H9 (cell line): ENCODE measurements at regions not wholly inside any gene's neighbourhood (a gene's known extent, or its start where the extent isn't known, plus 50 kb on each side); places are given as distances from the start of the nearest gene placed in this dataset.

Source experiments
- DNase-seq: peaks from one replicate; pipeline ENCODE4 v3.0.0-alpha.2; 2017
- H2AFZ ChIP-seq: one replicate; pipeline ENCODE4 v1.6.1; 2013; ENCODE audit warnings: mild to moderate bottlenecking, low read length, control low read depth, moderate library complexity
- H2AK5ac ChIP-seq: 2 replicates; pipeline ENCODE4 v1.6.1; 2013; ENCODE audit warnings: low read length, control low read depth, mixed read lengths; ENCODE audit not compliant: insufficient read length
- H2BK120ac ChIP-seq: one replicate; pipeline ENCODE4 v1.6.1; 2013; ENCODE audit warnings: low read depth, mild to moderate bottlenecking, low read length, control low read depth, inconsistent platforms; ENCODE audit not compliant: poor library complexity, severe bottlenecking
- H2BK12ac ChIP-seq: 2 replicates; pipeline ENCODE4 v1.6.1; 2013; ENCODE audit warnings: low read length, control low read depth, mixed read lengths, low read depth; ENCODE audit not compliant: insufficient read length
- H2BK15ac ChIP-seq: 2 replicates; pipeline ENCODE4 v1.6.1; 2013; ENCODE audit warnings: low read depth, low read length, control low read depth
- H2BK20ac ChIP-seq: one replicate; pipeline ENCODE4 v1.6.1; 2013; ENCODE audit warnings: low read depth, mild to moderate bottlenecking, low read length, control low read depth, inconsistent platforms; ENCODE audit not compliant: poor library complexity, severe bottlenecking
- H2BK5ac ChIP-seq: 2 replicates; pipeline ENCODE4 v1.6.1; 2013; ENCODE audit warnings: low read length, control low read depth, mixed read lengths; ENCODE audit not compliant: insufficient read length
- H3K14ac ChIP-seq: 2 replicates; pipeline ENCODE4 v1.6.1; 2013; ENCODE audit warnings: low read length, control low read depth; ENCODE audit not compliant: insufficient read depth
- H3K18ac ChIP-seq: 2 replicates; pipeline ENCODE4 v1.6.1; 2013; ENCODE audit warnings: low read depth, mild to moderate bottlenecking, mixed read lengths, low read length, control low read depth; ENCODE audit not compliant: insufficient read length
- H3K23ac ChIP-seq: 2 replicates; pipeline ENCODE4 v1.6.1; 2013; ENCODE audit warnings: low read length, control low read depth, mixed read lengths, low read depth; ENCODE audit not compliant: insufficient read length
- H3K23me2 ChIP-seq: 2 replicates; pipeline ENCODE4 v1.6.1; 2013; ENCODE audit warnings: low read depth, mild to moderate bottlenecking, mixed read lengths, low read length, control low read depth; ENCODE audit not compliant: insufficient read length, poor library complexity, severe bottlenecking
- H3K27ac ChIP-seq: 2 replicates; pipeline ENCODE4 v1.5.1; 2013; ENCODE audit warnings: low read length, control low read depth, mixed read lengths, low read depth; ENCODE audit not compliant: insufficient read length
- H3K27me3 ChIP-seq: 2 replicates; pipeline ENCODE4 v1.6.1; 2013; ENCODE audit warnings: low read length, control low read depth, inconsistent platforms; ENCODE audit not compliant: insufficient read depth
- H3K4ac ChIP-seq: 2 replicates; pipeline ENCODE4 v1.6.1; 2013; ENCODE audit warnings: low read depth, mild to moderate bottlenecking, control low read depth, inconsistent platforms, low read length, moderate library complexity
- H3K4me1 ChIP-seq: 2 replicates; pipeline ENCODE4 v1.6.1; 2013; ENCODE audit warnings: low read length, control low read depth, inconsistent platforms; ENCODE audit not compliant: insufficient read depth
- H3K4me2 ChIP-seq: 2 replicates; pipeline ENCODE4 v1.6.1; 2013; ENCODE audit warnings: low read length, control low read depth, mixed read lengths; ENCODE audit not compliant: insufficient read length, insufficient read depth
- H3K56ac ChIP-seq: 2 replicates; pipeline ENCODE4 v1.6.1; 2013; ENCODE audit warnings: low read depth, mild to moderate bottlenecking, mixed read lengths, low read length, control low read depth; ENCODE audit not compliant: insufficient read length
- H3K79me1 ChIP-seq: 2 replicates; pipeline ENCODE4 v1.6.1; 2013; ENCODE audit warnings: low read depth, mild to moderate bottlenecking, moderate library complexity, low read length, control low read depth, inconsistent platforms; ENCODE audit not compliant: insufficient read depth, poor library complexity, severe bottlenecking
- H3K79me2 ChIP-seq: 2 replicates; pipeline ENCODE4 v1.6.1; 2013; ENCODE audit warnings: low read length, control low read depth, inconsistent platforms; ENCODE audit not compliant: insufficient read depth
- H3K9ac ChIP-seq: 2 replicates; pipeline ENCODE4 v1.6.1; 2013; ENCODE audit warnings: low read length, control low read depth, mixed read lengths; ENCODE audit not compliant: insufficient read length; ENCODE audit errors: extremely low read depth
- H3K9me3 ChIP-seq: one replicate; pipeline ENCODE4 v1.6.1; 2013; ENCODE audit warnings: low read depth, low read length, inconsistent platforms; ENCODE audit not compliant: control insufficient read depth
- H3T11ph ChIP-seq: one replicate; pipeline ENCODE4 v1.6.1; 2013; ENCODE audit warnings: mild to moderate bottlenecking, low read length, control low read depth, inconsistent platforms
- H4K20me1 ChIP-seq: one replicate; pipeline ENCODE4 v1.6.1; 2013; ENCODE audit not compliant: control insufficient read depth, insufficient read length, insufficient read depth
- H4K5ac ChIP-seq: 2 replicates; pipeline ENCODE4 v1.6.1; 2013; ENCODE audit warnings: low read depth, mild to moderate bottlenecking, mixed read lengths, low read length, control low read depth; ENCODE audit not compliant: insufficient read length
- H4K8ac ChIP-seq: replicated peaks from 2 replicates; pipeline ENCODE4 v1.6.1; 2013; ENCODE audit warnings: low read length, control low read depth, mixed read lengths, low read depth; ENCODE audit not compliant: insufficient read length
- H4K91ac ChIP-seq: 2 replicates; pipeline ENCODE4 v1.6.1; 2013; ENCODE audit warnings: low read depth, mild to moderate bottlenecking, moderate library complexity, mixed read lengths, low read length, control low read depth; ENCODE audit not compliant: insufficient read length
- H3K27ac Mint-ChIP-seq, 3 experiments: 2 replicates in 2 of 3; 3 replicates in 1 of 3; pipeline ENCODE4 v1.8.0; 2020 to 2021; ENCODE audit warnings: mixed read lengths in 3 of 3, mild to moderate bottlenecking in 1 of 3, moderate library complexity in 1 of 3
- H3K27me3 Mint-ChIP-seq: 2 replicates; pipeline ENCODE4 v1.8.0; 2021; ENCODE audit warnings: low read depth, mild to moderate bottlenecking, moderate library complexity, mixed read lengths
- H3K36me3 Mint-ChIP-seq, 3 experiments: 2 replicates in 2 of 3; 3 replicates in 1 of 3; pipeline ENCODE4 v1.8.0; 2020 to 2021; ENCODE audit warnings: low read depth in 3 of 3, mixed read lengths in 3 of 3; ENCODE audit not compliant: insufficient read depth in 1 of 3
- H3K4me1 Mint-ChIP-seq, 2 experiments: 2 replicates each; pipeline ENCODE4 v1.8.0; 2020; ENCODE audit warnings: mixed read lengths in 2 of 2
- H3K4me3 Mint-ChIP-seq, 2 experiments: 2 replicates in 1 of 2; 3 replicates in 1 of 2; pipeline ENCODE4 v1.8.0; 2020 to 2021; ENCODE audit warnings: mild to moderate bottlenecking in 2 of 2, mixed read lengths in 2 of 2, moderate library complexity in 1 of 2
- H3K9me3 Mint-ChIP-seq, 2 experiments: 2 replicates in 1 of 2; 3 replicates in 1 of 2; pipeline ENCODE4 v1.8.0; 2020; ENCODE audit warnings: mild to moderate bottlenecking in 2 of 2, mixed read lengths in 2 of 2, moderate library complexity in 1 of 2
- CTCF ChIP-seq: fragments of 200-600 bp; sonication (generic); conservative IDR thresholded peaks from 3 replicates; pipeline ENCODE4 v1.8.0; 2021; ENCODE audit warnings: antibody characterized with exemption, mild to moderate bottlenecking
- WGBS: extraction: QIAGEN DNeasy Blood & Tissue Kit; methylation state at CpG from one replicate; pipeline ENCODE4 v1.1.7; 2013; ENCODE audit warnings: missing lambda C conversion rate, low lambda C conversion rate, mixed read lengths; ENCODE audit not compliant: insufficient read length; ENCODE audit errors: extremely low coverage; 5-methylcytosine and 5-hydroxymethylcytosine counted together

GRCh38 chr3:124161448-124161847 is 169.5 kb upstream of the ROPN1 start:
- H2BK120ac ChIP-seq: no peak overlapping the region
- DNase-seq: no peak
- no peak overlapping the region for H2AK5ac ChIP-seq
- no peaks in the 10 kb centered on the region for H3K23me2 ChIP-seq
- H3K27me3 Mint-ChIP-seq: no peaks in the 10 kb centered on the region
- H3K4me3 Mint-ChIP-seq: no peak overlapping the region
- no peaks in the 10 kb centered on the region for H3K79me2 ChIP-seq
- no peak overlapping the region for H3K18ac ChIP-seq
- no peak overlapping the region for H3K4me2 ChIP-seq
- H3K9me3 Mint-ChIP-seq: no peaks in the 10 kb centered on the region
- no peaks in the 10 kb centered on the region for H3K27me3 ChIP-seq
- no peak overlapping the region for H3K4ac ChIP-seq
- no peak overlapping the region for H4K5ac ChIP-seq
- no CpG with 5 or more reads among the region's 2 CpGs for whole genome bisulfite sequencing
- no peak overlapping the region for H2BK12ac ChIP-seq
- no peak overlapping the region for H3K56ac ChIP-seq
- H3K27ac ChIP-seq: no peak overlapping the region
- H3K14ac ChIP-seq: no peak overlapping the region
- no peaks in the 10 kb centered on the region for H4K20me1 ChIP-seq
- no peak overlapping the region for H2BK20ac ChIP-seq
- no peaks in the 10 kb centered on the region for H3K36me3 Mint-ChIP-seq
- no peak overlapping the region for H3K23ac ChIP-seq
- H3K4me1 Mint-ChIP-seq: peaks cover 13 to 18% of the 10 kb centered on the region in 2 experiments
- no peak overlapping the region for H4K8ac ChIP-seq
- no peak for TF ChIP-seq CTCF
- no peak overlapping the region for H3K9ac ChIP-seq
- H3T11ph ChIP-seq: no peak overlapping the region
- no peaks in the 10 kb centered on the region for H3K9me3 ChIP-seq
- no peak overlapping the region for H4K91ac ChIP-seq
- no peak overlapping the region for H2AFZ ChIP-seq
- H3K4me1 ChIP-seq: peaks cover 18% of the 10 kb centered on the region; the same call in 1 of the 2 replicates
- no peaks in the 10 kb centered on the region for H3K79me1 ChIP-seq
- no peak overlapping the region for H2BK5ac ChIP-seq
- H2BK15ac ChIP-seq: no peak overlapping the region
- H3K27ac Mint-ChIP-seq: no peak overlapping the region
